ENCODE measurements at regions not wholly inside any gene's neighbourhood (a gene's known extent, or its start where the extent isn't known, plus 50 kb on each side); places are given as distances from the start of the nearest gene placed in this dataset.

- Mint-ChIP-seq H3K4me1 (no peaks in the 10 kb centered on the region), H3K27ac (no peak overlapping the region), H3K4me3 (no peak overlapping the region), H3K9me3 (peaks cover 4 to 42% (median 29%) of the 10 kb centered on the region in 7 donors), H3K27me3 (ENCODE audit: low read depth in 3 of 3) (peaks cover 0 to 1% (median 0%) of the 10 kb centered on the region in 3 donors), H3K36me3 (no peaks in the 10 kb centered on the region)
- no peak for TF ChIP-seq CTCF (IDR thresholded peaks at IDR 0.05)
- no peaks in the 10 kb centered on the region for H3K79me2 ChIP-seq (ENCODE audit: insufficient read depth, low read length)
- H3K27me3 ChIP-seq (ENCODE audit: control insufficient read depth in 2 of 2, insufficient read depth in 2 of 2, low read length in 2 of 2) = no peaks in the 10 kb centered on the region
- H3K36me3 ChIP-seq (replicated peaks in 1 of 2; ENCODE audit: control insufficient read depth in 1 of 2, insufficient read depth in 2 of 2, low read length in 2 of 2) = no peaks in the 10 kb centered on the region
- H3K9ac ChIP-seq (ENCODE audit: insufficient read depth, low read length, poor library complexity, severe bottlenecking) = no peak overlapping the region
- H3K4me2 ChIP-seq (replicated peaks; ENCODE audit: extremely low read depth, low read length, poor library complexity, severe bottlenecking) = no peak overlapping the region
- DNase-seq = no peak
- H3K4me3 ChIP-seq (replicated peaks in 1 of 3; ENCODE audit: low read depth in 2 of 3, low read length in 3 of 3) = no peak overlapping the region
- no CpG with 5 or more reads among the region's 1 CpG for WGBS (ENCODE audit: insufficient coverage)
- no peak overlapping the region for H3K27ac ChIP-seq (ENCODE audit: low read depth in 1 of 2, low read length in 2 of 2)
- peaks cover 30 to 56% of the 10 kb centered on the region in 2 donors for H3K9me3 ChIP-seq (replicated peaks in 1 of 2; ENCODE audit: control insufficient read depth in 1 of 2, insufficient read depth in 1 of 2, low read length in 2 of 2)
- no peaks in the 10 kb centered on the region for H3K4me1 ChIP-seq (ENCODE audit: control insufficient read depth in 1 of 2, insufficient read depth in 2 of 2, low read length in 2 of 2)
- no peak overlapping the region for H2AFZ ChIP-seq (ENCODE audit: insufficient read depth, low read depth, low read length, poor library complexity, severe bottlenecking)
- no peaks in the 10 kb centered on the region for H4K20me1 ChIP-seq (ENCODE audit: insufficient read depth, low read length)
- intact Hi-C loops (cut with micrococcal nuclease) = no loop called here
Observed at GRCh38 chr7:63093481-63093880, 905.2 kb upstream of the ZNF722 start.

GRCh38 chr7:63096141-63096540, 902.5 kb upstream of the ZNF722 start:
- H2AFZ ChIP-seq (ENCODE audit: insufficient read depth, low read depth, low read length, poor library complexity, severe bottlenecking) = no peak overlapping the region
- DNase-seq = no peak
- 100% methylated on average over 1 of the region's 3 CpGs for WGBS (ENCODE audit: insufficient coverage)
- Mint-ChIP-seq H3K36me3 (no peaks in the 10 kb centered on the region), H3K4me1 (no peaks in the 10 kb centered on the region), H3K27ac (no peak overlapping the region), H3K4me3 (no peak overlapping the region), H3K27me3 (ENCODE audit: low read depth in 3 of 3) (peaks cover 0 to 1% (median 0%) of the 10 kb centered on the region in 3 donors), H3K9me3 (peaks cover 14 to 48% (median 37%) of the 10 kb centered on the region in 7 donors)
- H3K36me3 ChIP-seq (replicated peaks in 1 of 2; ENCODE audit: control insufficient read depth in 1 of 2, insufficient read depth in 2 of 2, low read length in 2 of 2) = no peaks in the 10 kb centered on the region
- no peaks in the 10 kb centered on the region for H3K4me1 ChIP-seq (ENCODE audit: control insufficient read depth in 1 of 2, insufficient read depth in 2 of 2, low read length in 2 of 2)
- no peaks in the 10 kb centered on the region for H3K79me2 ChIP-seq (ENCODE audit: insufficient read depth, low read length)
- no peak overlapping the region for H3K9ac ChIP-seq (ENCODE audit: insufficient read depth, low read length, poor library complexity, severe bottlenecking)
- no peak overlapping the region for H3K4me2 ChIP-seq (replicated peaks; ENCODE audit: extremely low read depth, low read length, poor library complexity, severe bottlenecking)
- no peaks in the 10 kb centered on the region for H3K27me3 ChIP-seq (ENCODE audit: control insufficient read depth in 2 of 2, insufficient read depth in 2 of 2, low read length in 2 of 2)
- intact Hi-C loops (cut with micrococcal nuclease) = no loop called here
- H3K27ac ChIP-seq (ENCODE audit: low read depth in 1 of 2, low read length in 2 of 2) = no peak overlapping the region
- no peaks in the 10 kb centered on the region for H4K20me1 ChIP-seq (ENCODE audit: insufficient read depth, low read length)
- peaks cover 48 to 56% of the 10 kb centered on the region in 2 donors for H3K9me3 ChIP-seq (replicated peaks in 1 of 2; ENCODE audit: control insufficient read depth in 1 of 2, insufficient read depth in 1 of 2, low read length in 2 of 2)
- no peak for TF ChIP-seq CTCF (IDR thresholded peaks at IDR 0.05)
- H3K4me3 ChIP-seq (replicated peaks in 1 of 3; ENCODE audit: low read depth in 2 of 3, low read length in 3 of 3) = no peak overlapping the region
